HG03108 (cell line): ENCODE measurements at regions not wholly inside any gene's neighbourhood (a gene's known extent, or its start where the extent isn't known, plus 50 kb on each side); places are given as distances from the start of the nearest gene placed in this dataset.
"Not testable (repeated sequence)": the region's sequence is repeated elsewhere in the genome, so short reads cannot be mapped to it uniquely, and the experiment has no call there.

Experiments
- ATAC-seq: cut with Tn5 transposase; IDR thresholded peaks from one replicate; pipeline ENCODE4 v1.9.1; 2021; ENCODE audit warnings: moderate library complexity; ENCODE audit not compliant: unreplicated experiment

DNA sequence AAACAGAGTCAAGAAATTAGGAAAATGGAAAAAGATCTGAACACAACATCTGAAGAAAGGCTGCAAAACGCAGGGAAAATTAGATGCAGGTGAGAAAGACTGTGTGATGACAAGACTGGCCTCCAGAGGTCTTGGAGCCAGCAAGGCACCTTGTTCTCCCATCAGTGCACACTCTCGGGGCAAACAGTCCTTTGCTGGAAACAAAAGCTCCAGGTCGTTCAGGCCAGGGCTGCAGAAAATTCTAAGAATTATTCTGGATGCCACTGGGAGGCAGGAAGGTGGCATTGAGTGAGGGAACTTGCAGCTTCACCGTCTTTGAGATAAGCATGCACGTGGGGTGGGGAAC, 219.9 kb upstream of the SSTR4 start:
- no peak for ATAC-seq

DNA sequence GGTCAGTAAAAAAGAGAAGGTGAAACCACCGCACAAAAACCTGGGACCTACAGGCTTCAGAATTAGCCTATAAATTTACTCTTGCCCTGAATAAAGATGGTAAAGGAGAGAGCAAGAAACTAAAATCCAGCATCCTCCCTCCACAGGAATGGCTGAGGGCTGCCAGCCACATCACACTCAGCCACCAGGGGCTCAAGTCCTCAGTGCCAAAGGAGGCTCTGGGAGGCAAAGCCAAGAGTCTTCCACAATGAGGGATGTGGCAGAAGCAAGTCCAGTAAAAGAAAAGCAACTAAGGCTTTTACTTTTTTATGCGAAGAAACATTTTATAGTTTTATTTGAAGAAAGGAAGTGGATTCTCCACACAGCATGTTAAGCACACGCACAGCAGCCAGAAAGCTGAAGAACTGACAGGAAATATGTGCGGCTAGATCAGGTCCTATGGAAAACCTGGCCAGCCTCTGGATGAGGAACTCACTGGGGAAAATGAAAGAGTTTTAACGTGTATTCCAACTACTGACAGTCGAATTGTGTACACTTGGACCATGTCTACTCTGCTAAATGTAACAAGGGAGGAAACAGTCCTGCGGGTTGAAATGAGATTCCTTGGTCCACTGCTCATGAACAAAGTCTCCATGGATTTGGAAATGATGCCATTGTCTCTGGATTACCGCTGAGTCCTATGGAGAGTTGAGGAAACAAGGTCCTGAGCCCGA, 219.4 kb upstream of the SSTR4 start:
- ATAC-seq = no peak

DNA sequence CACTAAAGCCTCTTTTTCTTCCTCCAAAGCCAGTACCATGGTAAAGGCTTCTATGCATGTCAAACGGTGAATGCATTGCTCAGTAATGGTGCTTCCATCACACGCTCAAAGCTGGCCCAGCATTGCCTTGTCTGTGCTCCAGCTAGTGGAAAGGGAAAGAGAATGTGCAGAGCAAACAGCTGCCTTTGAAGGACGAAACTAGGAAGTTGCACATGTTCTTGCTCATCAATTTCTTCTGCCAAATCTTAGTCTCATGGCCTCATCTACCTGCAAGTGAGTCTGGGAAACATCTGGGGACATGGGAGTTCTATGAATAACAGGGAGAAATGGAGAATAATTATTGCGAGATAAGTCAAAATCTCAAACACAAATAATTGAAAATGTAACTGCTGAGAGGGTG, 216.5 kb upstream of the SSTR4 start:
- ATAC-seq = no peak

DNA sequence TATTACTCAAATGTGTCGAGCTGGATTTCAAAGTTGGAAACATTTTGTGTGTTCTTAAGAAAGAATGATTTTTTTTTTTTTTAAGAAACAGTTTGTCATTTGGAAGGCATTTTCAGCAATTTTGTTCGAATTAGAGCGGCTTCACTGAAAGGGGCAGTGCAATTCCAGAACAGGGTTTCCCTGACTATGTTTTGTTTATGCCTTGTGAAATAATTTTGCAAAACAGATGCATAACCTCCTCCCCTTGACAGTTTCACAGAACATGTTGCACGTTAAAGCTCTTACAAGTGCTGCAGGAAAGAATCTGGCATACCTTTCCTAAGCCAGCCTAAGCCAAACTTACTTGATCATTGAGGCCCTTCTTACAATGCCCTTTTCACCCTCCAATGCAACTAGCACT, 216.0 kb upstream of the SSTR4 start:
- ATAC-seq = no peak

DNA sequence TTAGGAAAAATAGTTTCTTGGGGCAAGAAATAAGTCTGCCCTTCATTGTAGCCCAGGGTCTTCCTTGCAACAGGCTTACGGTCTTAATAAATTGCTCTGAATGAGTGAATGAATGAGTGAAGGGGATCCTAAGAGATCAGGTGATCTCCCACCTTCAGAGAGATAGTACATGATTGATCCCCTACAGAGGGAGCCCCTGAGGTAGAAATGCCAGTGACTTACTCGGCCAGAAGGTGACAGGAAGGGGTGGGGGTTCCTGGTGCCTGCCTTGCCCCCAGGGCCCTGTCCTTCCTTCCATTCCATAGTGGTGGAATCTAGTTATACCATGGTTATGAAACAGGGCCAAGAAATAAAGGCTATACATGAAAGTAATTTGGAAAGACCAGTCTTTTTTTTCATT, 215.3 kb upstream of the SSTR4 start:
- no peak for ATAC-seq

DNA sequence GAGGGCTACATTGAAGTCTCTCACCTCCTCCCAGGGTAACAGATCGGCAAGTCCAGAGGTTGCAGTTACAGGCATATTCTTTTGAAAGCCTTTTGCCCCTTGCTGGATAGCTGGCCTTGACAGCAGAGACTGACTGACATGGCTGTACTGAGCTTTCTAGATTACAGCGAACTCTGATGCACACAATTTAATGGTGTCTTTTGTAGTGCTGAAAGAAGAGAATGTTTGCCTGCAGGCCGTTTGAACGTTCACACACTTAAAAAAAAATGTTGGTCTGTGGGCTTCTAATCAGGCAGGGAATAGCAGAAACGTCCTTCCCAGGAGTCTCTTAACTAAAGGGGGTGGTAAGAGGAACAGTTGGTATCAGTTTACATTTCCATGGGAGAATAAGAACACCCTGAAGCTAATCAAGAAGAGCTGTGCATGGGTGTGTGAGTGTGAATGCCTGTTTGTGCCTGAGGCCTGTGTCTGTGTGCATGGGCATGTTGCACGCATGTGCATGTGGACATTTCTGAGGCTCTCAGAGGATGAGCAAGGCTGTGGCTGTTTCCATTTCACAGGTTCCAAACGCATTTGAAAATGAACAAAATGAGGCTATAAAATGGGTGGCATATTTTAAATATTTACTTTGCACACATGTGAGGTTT, 213.9 kb upstream of the SSTR4 start:
- no peak for ATAC-seq

DNA sequence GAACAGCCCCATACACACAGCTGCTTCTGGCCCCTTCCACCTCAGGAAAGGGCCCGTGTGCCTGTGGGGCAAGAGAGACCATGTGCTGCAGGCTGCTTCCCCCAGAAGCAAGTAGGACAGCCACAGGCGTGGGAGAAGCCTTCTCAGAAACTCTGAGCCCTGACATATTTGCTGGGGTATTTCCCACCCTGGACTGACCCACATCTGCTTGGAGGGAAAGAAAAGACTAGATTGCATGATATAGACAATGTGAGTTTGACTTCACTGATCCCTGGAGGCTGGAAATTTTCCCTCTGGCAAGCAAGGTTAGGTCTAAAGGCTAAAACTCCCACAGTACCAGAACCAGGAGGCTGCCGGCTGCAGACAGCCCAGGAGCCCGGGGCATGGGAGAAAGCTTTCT, 213.3 kb upstream of the SSTR4 start:
- no peak for ATAC-seq

DNA sequence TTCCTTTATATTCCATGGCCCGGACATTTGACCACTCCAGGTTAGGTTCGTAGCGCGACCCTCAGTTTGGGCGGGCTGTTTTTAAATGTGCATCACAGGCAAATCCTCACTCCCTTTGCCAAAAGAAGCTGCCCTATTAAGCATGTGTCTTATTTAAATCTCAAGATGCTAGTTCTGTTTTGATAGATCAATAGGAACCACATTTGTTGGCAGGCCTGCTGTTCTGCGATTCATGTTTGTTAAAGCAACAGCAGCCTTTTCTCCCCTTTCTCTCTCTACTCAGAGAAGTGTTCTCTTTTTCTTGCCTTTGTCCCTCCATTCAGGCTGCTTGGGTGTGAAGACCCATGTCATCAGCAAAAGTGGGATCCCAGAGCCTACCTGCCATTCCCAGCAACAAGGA, 212.0 kb upstream of the SSTR4 start:
- no peak for ATAC-seq

DNA sequence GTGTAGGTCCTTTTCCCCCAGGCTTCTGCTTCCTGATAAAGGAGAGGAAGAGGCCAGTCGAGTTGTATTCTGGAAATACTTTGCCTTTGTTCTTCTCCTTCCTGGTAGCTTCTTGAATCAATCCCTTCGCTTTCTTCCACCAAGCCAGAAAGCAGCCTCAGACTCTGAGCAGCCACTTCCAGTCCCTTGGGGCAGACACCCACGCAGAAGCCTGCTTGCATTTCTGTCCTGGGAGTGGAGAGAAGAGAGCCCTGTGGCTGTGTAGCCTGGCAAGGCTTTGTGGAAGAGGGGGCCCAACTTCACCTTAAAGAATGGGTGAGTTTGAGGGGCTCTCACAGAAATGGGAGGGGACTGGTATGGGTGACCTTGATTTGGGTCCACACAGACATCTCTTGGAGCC, 211.0 kb upstream of the SSTR4 start:
- ATAC-seq = no peak

DNA sequence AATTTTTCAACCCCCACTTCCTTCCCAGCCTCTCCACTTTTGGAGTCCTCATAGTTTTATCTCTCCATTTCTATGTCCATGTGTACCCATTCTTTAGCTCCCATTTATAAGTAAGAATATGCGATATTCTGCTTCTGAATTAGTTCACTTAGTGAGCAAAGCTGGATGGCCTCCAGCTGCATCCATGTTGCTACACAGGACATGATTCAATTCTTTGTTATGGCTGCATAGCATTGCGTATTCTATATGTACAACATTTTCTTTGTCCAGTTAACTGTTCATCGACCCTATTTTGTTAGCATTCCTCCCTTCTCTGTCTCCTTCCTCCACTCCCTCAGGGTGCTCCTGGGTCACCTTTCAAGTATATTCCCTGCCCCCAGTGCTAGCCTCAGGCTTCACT, 210.0 kb upstream of the SSTR4 start:
- no peak for ATAC-seq

DNA sequence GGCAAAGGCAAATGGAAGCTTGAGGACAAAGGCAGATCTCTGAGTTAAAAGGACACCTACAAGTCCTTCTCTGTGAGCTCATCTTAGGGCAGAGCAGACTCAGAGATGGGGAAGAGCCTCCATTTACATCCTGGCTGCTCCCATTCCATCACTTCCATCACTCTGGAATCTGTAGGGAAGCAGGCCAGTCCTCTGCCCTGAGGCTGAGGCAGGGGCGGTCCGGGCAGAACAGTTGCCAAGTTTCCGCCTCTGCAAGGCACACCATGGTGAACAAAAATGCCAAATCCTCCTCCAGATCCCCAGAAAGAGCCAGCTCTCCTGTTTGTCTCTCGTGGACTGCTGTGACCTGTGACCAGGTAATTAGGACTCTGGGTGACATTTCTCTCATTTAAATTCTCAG, 209.6 kb upstream of the SSTR4 start:
- ATAC-seq = no peak

DNA sequence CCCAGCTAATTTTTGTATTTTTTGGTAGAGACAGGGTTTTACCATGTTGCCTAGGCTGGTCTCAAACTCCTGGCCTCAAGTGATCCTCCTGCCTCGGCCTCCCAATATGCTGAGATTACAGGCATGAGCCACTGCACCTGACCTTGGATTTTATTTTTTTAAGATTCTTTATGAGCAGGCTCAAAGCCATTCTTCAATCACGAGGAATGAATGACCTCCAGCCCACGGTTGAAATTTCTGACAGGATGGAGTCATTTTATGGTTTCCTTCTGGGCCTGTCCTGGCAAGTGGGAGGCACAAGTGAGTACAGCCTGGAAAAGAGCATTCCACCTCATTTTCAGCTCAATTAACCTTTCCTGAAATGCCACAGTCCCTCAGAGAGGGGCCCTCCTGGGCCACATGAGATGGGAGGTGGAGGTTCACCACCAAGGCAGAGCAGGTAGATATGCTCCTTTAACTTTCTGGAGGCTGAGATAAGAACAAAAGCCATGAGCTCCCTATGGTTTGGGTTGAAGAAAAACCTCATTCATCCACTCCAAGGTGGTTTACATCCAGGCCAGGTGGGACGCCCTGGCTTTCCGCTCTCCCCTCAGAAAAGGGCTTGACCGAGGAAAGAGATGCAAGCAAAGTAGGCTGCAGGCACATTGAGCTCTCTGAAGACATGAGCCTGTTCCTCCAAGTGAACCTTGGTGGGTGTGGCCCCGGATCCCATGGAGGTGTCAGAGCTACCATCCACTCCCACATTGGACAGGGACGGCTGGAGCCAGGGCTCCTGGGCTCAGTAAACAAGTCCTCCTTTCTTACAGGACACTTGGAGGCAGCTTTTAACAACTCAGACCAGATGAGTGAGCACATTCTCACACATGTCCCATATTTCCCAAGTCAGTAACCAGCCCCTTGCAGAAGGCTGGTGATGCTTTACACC, 208.5 kb upstream of the SSTR4 start:
- ATAC-seq = no peak

DNA sequence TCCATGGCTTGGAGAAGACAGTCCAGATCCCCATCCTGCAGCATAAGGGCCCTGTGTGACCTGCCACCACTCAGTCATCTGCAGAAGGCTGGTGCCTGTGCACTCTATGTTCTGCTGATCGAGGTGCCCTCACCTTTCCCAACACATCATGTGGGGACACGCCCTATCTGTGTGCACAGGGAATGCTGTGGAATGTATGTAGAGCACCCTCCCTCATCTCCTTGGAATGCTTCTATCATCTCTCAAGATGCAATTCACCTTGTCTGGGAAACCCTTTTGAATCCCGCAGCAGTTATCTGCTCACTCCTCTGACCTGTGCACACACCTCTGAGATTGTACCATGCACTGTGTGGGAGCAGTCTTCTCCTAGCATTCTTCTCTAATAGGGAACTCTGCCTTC, 207.2 kb upstream of the SSTR4 start:
- no peak for ATAC-seq

DNA sequence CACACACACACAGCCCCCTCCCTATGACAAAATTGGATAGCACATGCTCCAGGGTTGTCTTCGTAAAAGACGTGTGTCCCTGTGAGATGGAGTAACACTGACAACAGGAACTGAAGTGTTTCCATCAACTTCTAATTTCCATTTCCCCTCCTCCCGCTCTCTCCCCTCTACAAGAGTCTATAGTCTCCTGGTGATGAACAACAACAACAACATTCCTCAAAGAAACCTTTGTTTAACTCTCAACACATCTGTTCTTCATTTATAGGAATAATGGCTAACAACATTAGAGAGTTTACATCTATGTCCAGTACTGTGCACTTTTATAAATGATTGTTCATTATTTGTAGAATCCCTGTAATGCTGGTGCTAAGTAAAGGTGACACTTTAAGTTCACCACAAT, 205.8 kb upstream of the SSTR4 start:
- no peak for ATAC-seq

DNA sequence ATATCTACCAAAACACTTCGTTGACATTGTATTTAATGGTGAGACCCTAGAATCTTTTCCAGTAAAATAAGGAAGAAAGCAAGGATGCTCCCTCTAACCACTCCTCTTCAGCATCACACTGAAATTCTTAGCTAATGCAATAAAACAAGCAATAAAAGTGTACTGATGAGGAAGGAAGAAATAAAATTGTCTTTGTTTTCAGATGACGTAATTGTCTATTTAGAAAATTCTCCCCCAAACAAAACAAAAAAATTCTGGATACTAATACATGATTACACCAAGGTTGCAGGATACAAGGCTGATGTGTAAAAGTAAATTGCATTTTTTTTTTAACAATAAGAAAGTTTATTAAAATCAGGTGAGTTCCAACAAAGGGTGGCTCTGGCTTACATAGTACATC, 205.0 kb upstream of the SSTR4 start:
- ATAC-seq = no peak

DNA sequence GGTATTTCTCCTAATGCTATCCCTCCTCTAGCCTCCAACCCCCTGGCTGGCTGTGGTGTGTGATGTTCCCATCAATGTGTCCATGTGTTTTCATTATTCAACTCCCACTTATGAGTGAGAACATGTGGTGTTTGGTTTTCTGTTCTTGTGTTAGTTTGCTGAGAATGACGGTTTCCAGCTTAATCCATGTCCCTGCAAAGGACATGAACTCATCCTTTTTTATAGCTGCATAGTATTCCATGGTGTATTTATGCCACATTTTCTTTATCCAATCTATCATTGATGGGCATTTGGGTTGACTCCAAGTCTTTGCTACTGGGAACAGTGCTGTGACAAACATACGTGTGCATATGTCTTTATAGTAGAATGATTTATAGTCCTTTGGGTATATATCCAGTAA, 204.4 kb upstream of the SSTR4 start:
- ATAC-seq = not testable (repeated sequence)

DNA sequence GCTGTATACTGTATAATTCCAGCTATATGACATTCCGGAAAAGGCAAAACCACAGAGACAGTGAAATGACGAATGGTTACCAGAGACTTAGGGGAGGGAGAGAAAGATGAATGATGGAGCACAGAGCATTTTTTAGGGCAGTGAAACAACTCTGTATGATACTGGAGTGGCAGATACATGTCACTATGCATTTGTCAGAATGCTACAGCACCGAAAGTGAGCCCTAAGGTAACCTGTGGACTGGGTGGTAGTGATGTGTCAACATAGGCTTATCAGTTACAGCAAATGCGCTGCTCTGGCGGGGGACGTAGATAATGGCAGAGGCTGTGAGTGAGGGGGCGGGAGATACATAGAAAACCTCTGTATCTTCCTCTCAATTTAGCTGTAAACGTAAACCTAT, 201.3 kb upstream of the SSTR4 start:
- ATAC-seq = no peak

DNA sequence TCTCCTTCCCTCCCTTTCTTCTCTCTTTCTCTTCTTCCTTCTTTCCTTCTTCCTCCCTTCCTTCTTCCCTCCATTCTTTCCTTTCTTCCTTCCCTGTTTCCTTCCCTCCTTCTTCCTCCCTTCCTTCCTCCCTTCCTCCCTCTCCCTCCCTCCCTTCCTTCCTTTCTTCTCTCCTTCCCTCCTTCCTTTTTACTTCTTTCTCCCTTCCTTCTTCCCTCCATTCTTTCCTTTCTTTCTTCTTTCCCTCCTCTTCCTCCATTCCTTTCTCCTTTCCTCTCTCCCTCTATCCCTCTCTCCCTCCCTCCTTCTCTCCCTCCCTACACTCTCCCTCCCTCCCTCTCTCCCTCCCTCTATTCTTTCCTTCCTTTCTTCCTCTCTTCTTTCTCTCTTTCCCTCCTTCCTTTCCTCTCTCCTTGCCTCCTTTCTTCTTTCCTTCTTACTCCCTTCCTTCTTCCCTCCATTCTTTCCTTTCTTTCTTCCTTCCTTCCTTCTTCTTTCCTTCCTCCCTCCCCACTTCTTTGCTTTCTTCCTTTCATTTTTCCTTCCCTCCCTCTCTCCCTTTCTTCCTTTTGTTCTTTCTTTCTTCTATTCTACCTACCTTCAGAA, 200.4 kb upstream of the SSTR4 start:
- no peak for ATAC-seq

DNA sequence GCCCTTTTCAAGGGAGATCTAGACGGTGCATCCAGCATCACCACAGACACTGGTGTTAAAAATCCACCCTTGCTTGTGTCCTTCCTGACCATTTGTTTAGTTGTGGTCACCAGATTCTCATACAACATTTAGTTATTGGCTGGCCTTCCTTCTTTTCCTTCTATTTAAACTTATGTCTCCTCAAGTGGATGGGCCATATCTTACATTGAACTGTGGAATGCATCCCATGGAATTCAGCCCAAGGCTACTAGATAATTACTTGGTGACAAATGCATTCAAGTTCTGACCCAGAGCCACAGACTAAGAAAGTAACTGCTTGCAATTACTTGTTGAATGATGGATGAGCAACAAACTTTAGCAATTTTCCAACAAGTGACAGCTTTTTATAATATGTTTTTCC, 198.9 kb upstream of the SSTR4 start:
- no peak for ATAC-seq

DNA sequence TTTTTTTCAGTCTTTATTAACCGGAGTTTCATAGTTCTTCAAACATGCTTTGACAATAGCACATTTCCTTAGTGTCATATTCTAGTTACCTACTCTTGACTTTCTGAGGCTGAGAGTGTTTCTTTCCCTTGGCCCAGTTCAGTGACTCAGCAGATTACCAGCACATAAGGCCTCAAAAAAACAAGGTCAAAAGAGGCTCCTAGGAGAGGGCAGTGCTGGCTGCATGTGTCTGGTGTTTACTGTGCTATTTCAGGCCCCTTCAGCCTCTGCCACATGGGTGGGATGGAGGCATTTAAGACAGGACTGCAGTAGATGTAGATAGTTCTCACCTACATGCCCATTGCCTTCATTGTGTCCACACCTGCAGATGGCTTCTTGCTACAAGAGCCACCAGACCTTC, 198.2 kb upstream of the SSTR4 start:
- ATAC-seq = no peak

DNA sequence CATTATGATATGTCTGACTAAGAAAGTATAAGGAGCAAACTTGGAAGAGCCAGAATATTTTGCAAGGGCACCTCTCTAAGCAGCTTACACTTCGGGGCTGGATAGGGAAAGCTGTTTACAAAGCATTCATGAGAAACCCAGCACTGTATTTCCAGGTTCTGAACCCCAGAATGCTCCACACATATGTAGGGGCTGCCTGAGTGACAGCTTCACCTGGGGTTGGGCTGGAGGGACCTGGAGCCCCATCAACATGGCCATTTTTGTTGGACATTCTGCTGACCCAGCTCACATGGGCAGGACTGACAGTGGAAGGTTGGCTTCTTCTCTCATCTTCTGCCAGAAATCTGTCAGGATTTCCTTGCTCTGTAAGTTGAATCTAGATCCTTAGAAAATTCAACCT, 197.1 kb upstream of the SSTR4 start:
- ATAC-seq = no peak

DNA sequence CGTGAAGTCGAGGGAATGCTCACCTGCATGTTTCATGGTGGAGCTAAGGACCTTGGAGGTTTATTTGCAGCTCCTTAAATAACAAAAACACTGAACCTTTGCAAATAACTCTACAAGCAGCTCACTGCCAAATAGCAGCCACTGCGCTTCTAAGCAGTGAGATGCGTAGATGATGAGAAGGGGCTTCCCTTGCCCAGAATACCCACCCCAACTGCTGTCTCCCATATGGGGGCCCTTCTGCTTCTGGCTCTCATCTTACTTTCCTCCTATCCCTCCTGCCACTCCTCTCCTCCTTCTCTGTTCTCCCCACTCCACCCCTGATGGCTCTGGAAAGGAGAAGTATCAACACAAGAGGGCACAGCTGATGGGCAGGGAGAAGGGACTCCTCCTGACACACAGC, 193.3 kb upstream of the SSTR4 start:
- ATAC-seq = no peak
